Pancreas (tissue), 10 donors: ENCODE measurements at regions not wholly inside any gene's neighbourhood (a gene's known extent, or its start where the extent isn't known, plus 50 kb on each side); places are given as distances from the start of the nearest gene placed in this dataset.

Experiments used
- ATAC-seq, 4 donors: fragments of 200-7000 bp; cut with Tn5 transposase; one replicate each; pipeline versions ENCODE4 v1.8.0 to v1.9.1; 2020; ENCODE audit warnings: mild to moderate bottlenecking in 4 of 4, moderate library complexity in 4 of 4
- DNase-seq, 6 donors: peaks; one replicate each; pipeline ENCODE4 v3.0.0-alpha.2; 2020
- FAIRE-seq: peaks from 2 replicates; lab custom pipeline; 2012; peaks lifted over from hg19 to GRCh38; lab: Jason Lieb, UNC
- H3K27ac ChIP-seq, 4 donors: fragments of 200-600 bp; sonication (generic); 1 replicate in 3 of 4; 2 replicates in 1 of 4; pipeline versions ENCODE4 v1.5.0 to v1.8.0; 2020
- H3K27me3 ChIP-seq, 4 donors: fragments of 200-600 bp; one replicate each; pipeline ENCODE4 v1.8.0; 2021
- H3K36me3 ChIP-seq, 3 donors: fragments of 200-600 bp; sonication (generic) in 1 of 3; one replicate each; pipeline versions ENCODE4 v1.5.0 to v1.8.0; 2020 to 2021
- H3K4me1 ChIP-seq, 3 donors: fragments of 200-600 bp; one replicate each; pipeline ENCODE4 v1.8.0; 2021
- H3K4me3 ChIP-seq, 4 donors: fragments of 200-600 bp; sonication (generic) in 2 of 4; one replicate each; pipeline versions ENCODE4 v1.5.0 to v1.8.0; 2020 to 2021
- H3K9me3 ChIP-seq, 4 donors: fragments of 200-600 bp; one replicate each; pipeline ENCODE4 v1.8.0; 2021
- CTCF ChIP-seq, 4 donors: fragments of 200-600 bp; sonication (generic) in 3 of 4; IDR thresholded peaks; one replicate each; pipeline versions ENCODE4 v1.5.0 to v1.8.0; 2021; ENCODE audit warnings: antibody characterized with exemption in 4 of 4
- WGBS, 2 donors: extraction: QIAGEN DNeasy Blood & Tissue Kit; methylation state at CpG; one replicate each; pipeline ENCODE4 v1.1.7; 2013; 5-methylcytosine and 5-hydroxymethylcytosine counted together
- intact Hi-C, 3 donors: fragments of 100-400 bp; cut with DNase I; formaldehyde crosslinking; loops; one replicate each; pipeline versions ENCODE4 v1.11.1 to v1.14.2; 2022
- donor health status: healthy with polysubstance abuse.
- donor health status: DM: no; HTN: no; CAD: no; lungs with moderate emphysema.
- donor health status: DM: no; HTN: no; CAD: no.
- donor health status: control.
- donor health status: control.
- donor health status: Bipolar disorder and iron deficiency.
- donor health status: DM: yes; HTN: yes; CAD: no.
- donor health status: DM: no; HTN: no; CAD: no.
- donor health status: DM: no; HTN: no; CAD: no.
- donor health status: DM: yes; HTN: yes; CAD: no.

GRCh38 chr18:45201029-45201428 lies 414.2 kb upstream of the SLC14A2 start:
- intact Hi-C loops, result no loop called here
- FAIRE-seq (no peak), DNase-seq (no peak), ATAC-seq (no peak)
- no peak for TF ChIP-seq CTCF (IDR thresholded peaks at IDR 0.05)
- Histone ChIP-seq H3K9me3 (no peaks in the 10 kb centered on the region), H3K36me3 (no peaks in the 10 kb centered on the region), H3K4me1 (no peaks in the 10 kb centered on the region), H3K4me3 (no peak overlapping the region), H3K27me3 (no peaks in the 10 kb centered on the region), H3K27ac (no peak overlapping the region)
- WGBS, 2 donors, result 86 to 88% methylated on average over 2 of the region's 2 CpGs

- ATAC-seq, result peak; percentile 56 to 82 (median 68)
- DNase-seq, result no peak
These were observed 413.8 kb upstream of the SLC14A2 start for GRCh38 chr18:45201489-45201888.

GRCh38 chr18:45202061-45202460 lies 413.2 kb upstream of the SLC14A2 start:
- Histone ChIP-seq H3K27me3 (no peaks in the 10 kb centered on the region), H3K9me3 (no peaks in the 10 kb centered on the region), H3K4me1 (no peaks in the 10 kb centered on the region), H3K36me3 (no peaks in the 10 kb centered on the region), H3K27ac (no peak overlapping the region), H3K4me3 (no peak overlapping the region)
- ATAC-seq (no peak), FAIRE-seq (no peak), DNase-seq (no peak)
- intact Hi-C loops, result no loop called here
- no peak for TF ChIP-seq CTCF (IDR thresholded peaks at IDR 0.05)

More at GRCh38 chr18:45201489-45201888, 413.8 kb upstream of the SLC14A2 start:
- no peak for FAIRE-seq
- Histone ChIP-seq H3K27ac (no peak overlapping the region), H3K36me3 (no peaks in the 10 kb centered on the region), H3K9me3 (no peaks in the 10 kb centered on the region), H3K4me1 (no peaks in the 10 kb centered on the region), H3K27me3 (no peaks in the 10 kb centered on the region), H3K4me3 (no peak overlapping the region)
- intact Hi-C loops, result no loop called here
- TF ChIP-seq CTCF (IDR thresholded peaks at IDR 0.05), result no peak

- no peak for DNase-seq
- intact Hi-C loops, result no loop called here
- Histone ChIP-seq H3K27ac (no peak overlapping the region), H3K36me3 (no peaks in the 10 kb centered on the region), H3K4me1 (no peaks in the 10 kb centered on the region), H3K27me3 (no peaks in the 10 kb centered on the region), H3K4me3 (no peak overlapping the region), H3K9me3 (no peaks in the 10 kb centered on the region)
- no peak for TF ChIP-seq CTCF (IDR thresholded peaks at IDR 0.05)
- ATAC-seq, result no peak
- 89 to 94% methylated on average over 2 of the region's 2 CpGs for WGBS, 2 donors
- no peak for FAIRE-seq
These were observed 411.6 kb upstream of the SLC14A2 start for GRCh38 chr18:45203677-45204076.

GRCh38 chr18:45207328-45207727 lies 407.9 kb upstream of the SLC14A2 start:
- ATAC-seq, result no peak

More at GRCh38 chr18:45207328-45207727, 407.9 kb upstream of the SLC14A2 start:
- WGBS, 2 donors, result 84 to 88% methylated on average over 2 of the region's 2 CpGs
- FAIRE-seq (no peak), DNase-seq (no peak)
- Histone ChIP-seq H3K36me3 (no peaks in the 10 kb centered on the region), H3K27ac (no peak overlapping the region), H3K4me1 (no peaks in the 10 kb centered on the region), H3K27me3 (no peaks in the 10 kb centered on the region), H3K4me3 (no peak overlapping the region), H3K9me3 (no peaks in the 10 kb centered on the region)
- no peak for TF ChIP-seq CTCF (IDR thresholded peaks at IDR 0.05)
- intact Hi-C loops, result no loop called here
